ENCODE measurements at regions not wholly inside any gene's neighbourhood (a gene's known extent, or its start where the extent isn't known, plus 50 kb on each side); places are given as distances from the start of the nearest gene placed in this dataset.

DNA sequence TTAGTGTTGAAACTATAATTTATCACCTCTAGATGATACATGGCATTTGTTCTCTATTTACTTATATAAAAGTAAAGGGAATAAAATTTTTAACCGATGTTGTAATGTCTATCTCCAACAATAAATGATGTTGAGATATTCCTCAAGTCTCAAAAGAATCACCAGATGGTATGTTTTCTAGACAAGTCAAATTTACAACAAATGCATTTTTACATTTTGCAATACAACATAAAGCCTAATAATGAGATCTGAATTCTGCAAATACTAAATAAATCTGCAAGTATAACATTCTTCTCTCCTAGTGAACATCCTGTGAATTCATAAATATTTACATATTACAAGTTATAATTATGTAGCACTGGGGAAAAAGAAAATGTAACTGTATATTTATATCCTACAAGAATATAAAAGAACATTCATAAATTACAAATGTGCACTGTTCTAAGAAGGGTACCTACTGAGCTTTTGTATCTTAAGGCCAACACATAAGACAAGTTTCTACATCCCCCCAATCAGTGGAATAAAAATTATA, 1504.4 kb upstream of the ZEB2 start:
- CTCF ChIA-PET: no interaction called here
- no peak for DNase-seq (ENCODE audit: extremely low spot score)
- TF ChIP-seq, protein P1, sequence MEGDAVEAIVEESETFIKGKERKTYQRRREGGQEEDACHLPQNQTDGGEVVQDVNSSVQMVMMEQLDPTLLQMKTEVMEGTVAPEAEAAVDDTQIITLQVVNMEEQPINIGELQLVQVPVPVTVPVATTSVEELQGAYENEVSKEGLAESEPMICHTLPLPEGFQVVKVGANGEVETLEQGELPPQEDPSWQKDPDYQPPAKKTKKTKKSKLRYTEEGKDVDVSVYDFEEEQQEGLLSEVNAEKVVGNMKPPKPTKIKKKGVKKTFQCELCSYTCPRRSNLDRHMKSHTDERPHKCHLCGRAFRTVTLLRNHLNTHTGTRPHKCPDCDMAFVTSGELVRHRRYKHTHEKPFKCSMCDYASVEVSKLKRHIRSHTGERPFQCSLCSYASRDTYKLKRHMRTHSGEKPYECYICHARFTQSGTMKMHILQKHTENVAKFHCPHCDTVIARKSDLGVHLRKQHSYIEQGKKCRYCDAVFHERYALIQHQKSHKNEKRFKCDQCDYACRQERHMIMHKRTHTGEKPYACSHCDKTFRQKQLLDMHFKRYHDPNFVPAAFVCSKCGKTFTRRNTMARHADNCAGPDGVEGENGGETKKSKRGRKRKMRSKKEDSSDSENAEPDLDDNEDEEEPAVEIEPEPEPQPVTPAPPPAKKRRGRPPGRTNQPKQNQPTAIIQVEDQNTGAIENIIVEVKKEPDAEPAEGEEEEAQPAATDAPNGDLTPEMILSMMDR (IDR thresholded peaks at IDR 0.05; ENCODE audit: control extremely low read depth, extremely low read depth, low read depth, missing control alignments): no peak
- POLR2A ChIA-PET: no interaction called here

DNA sequence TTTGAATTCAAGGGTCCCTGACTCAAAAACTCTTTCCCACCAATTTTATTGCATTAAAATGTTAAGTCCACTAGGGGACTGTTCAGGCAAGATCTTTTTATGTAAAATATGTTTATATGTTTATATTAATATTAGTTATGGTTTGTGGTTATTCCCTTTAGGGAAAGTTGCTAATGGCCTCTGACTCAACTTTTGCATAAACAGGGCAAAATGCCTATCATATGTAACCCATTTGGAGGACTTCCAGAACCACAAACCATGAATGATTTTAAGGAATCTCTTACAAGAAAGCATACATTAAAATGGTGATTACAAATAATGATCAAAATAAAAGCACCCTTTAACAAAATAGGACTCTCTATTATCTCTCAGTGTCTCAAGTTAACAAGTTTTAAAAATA, 1484.5 kb upstream of the ZEB2 start:
- ChIA-PET POLR2A (no interaction called here), CTCF (no interaction called here)
- TF ChIP-seq, protein P1 (IDR thresholded peaks at IDR 0.05; ENCODE audit: control extremely low read depth, extremely low read depth, low read depth, missing control alignments): no peak
- DNase-seq (ENCODE audit: extremely low spot score): no peak

DNA sequence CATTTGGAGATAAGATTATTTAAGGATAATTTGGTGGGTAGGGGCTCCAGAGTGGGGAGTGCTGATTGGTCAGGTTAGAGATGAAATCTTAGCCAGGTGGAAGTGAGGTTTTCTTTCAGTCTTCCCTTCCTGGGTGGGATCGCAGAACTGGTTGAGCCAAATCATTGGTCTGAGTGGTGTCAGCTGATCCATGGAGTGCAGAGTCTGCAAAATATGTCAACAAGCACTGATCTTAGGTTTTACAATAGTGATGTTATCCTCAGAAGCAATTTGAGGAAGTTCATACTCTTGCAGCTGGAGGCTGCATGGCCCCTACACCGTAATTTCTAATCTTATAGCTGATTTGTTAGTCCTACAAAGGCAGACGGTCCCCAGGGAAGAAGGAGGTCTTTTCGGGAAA, 1483.4 kb upstream of the ZEB2 start:
- POLR2A ChIA-PET: no interaction called here
- no peak for DNase-seq (ENCODE audit: extremely low spot score)
- CTCF ChIA-PET: no interaction called here
- TF ChIP-seq, protein P1 (IDR thresholded peaks at IDR 0.05; ENCODE audit: control extremely low read depth, extremely low read depth, low read depth, missing control alignments): no peak

DNA sequence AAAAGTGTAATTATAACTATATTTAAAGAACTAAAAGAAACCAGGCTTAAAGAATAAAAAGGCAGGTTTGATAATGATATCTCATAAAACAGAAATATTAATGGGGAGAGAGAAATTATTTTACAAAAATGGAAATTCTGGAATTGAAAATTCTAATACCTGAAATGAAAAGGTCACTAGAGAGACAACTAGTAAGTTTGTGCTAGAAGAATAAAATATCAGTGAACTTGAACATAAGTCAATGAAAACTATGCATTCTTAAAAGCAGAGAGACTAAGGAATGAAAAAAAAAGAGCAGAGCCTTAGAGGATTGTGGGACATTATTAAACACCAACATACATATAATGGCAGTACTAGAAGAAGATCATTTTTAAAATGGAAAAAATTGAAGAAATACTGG, 1475.0 kb upstream of the ZEB2 start:
- POLR2A ChIA-PET: no interaction called here
- CTCF ChIA-PET: interaction anchor here (1.0 kb wide), 1 partner anchor 28 kb away, joined by 3 read pairs; no protein-coding TSS in a partner anchor
- TF ChIP-seq, protein P1 (IDR thresholded peaks at IDR 0.05; ENCODE audit: control extremely low read depth, extremely low read depth, low read depth, missing control alignments): no peak
- DNase-seq (ENCODE audit: extremely low spot score): no peak

DNA sequence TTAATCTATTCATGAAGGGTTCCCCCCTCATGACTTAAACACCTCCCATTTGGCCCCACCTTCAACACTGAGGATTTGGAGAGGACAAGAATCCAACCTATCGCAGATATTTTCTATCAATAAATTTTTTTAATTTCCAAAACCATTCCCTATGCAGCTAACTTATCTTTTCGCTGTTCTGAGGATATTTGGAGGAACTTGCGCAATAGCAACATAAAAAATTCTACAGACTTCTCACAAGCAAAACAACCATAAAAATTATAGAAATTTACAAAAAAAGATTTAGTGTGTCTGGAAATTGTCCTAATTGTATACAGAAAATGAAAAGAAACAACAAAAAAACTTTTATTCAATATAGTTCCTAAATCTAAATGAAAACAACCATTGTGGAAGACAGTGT, 1472.7 kb upstream of the ZEB2 start:
- DNase-seq (ENCODE audit: extremely low spot score): no peak
- ChIA-PET POLR2A (no interaction called here), CTCF (no interaction called here)
- TF ChIP-seq, protein P1 (IDR thresholded peaks at IDR 0.05; ENCODE audit: control extremely low read depth, extremely low read depth, low read depth, missing control alignments): no peak

DNA sequence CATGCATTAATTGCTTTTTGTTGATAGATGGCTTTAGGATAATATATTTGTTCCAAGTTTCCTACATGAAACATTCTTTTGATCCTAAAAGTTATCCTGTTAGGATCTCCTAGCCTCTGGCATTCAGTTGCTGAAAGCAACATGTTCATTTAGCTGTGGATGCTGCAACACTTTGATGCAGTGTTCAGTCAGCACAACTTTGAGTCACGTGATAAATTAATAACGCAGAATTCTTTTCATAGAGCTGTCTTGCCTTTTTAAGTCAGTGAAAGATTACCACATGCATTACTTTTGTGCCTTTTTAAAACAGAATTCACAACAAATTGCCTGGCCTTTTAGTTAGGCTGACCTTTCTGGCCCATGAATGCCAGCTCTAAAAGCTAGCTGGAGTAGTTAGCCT, 1467.9 kb upstream of the ZEB2 start:
- ChIA-PET CTCF (no interaction called here), POLR2A (no interaction called here)
- TF ChIP-seq, protein P1 (IDR thresholded peaks at IDR 0.05; ENCODE audit: control extremely low read depth, extremely low read depth, low read depth, missing control alignments): no peak
- no peak for DNase-seq (ENCODE audit: extremely low spot score)

DNA sequence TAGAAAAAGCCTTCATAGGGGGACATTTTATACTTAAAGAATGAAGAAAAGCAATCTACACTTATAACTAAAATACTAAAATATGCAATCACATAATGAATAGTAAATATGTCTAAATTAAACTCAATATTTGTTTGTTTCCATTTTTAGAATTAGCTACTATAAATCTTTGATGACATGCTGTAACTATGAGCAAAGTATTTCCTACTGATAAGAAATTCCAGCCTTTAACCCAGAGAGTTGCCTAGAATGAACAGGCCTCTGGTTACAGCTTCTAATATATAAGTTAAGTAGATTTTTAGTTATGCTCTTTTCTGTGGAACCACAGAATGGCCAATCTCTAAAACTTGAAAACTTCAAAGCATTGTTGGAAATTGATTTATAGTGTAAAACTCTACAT, 1465.6 kb upstream of the ZEB2 start:
- ChIA-PET POLR2A (no interaction called here), CTCF (no interaction called here)
- TF ChIP-seq, protein P1 (IDR thresholded peaks at IDR 0.05; ENCODE audit: control extremely low read depth, extremely low read depth, low read depth, missing control alignments): no peak
- no peak for DNase-seq (ENCODE audit: extremely low spot score)
